ENCODE measurements at regions not wholly inside any gene's neighbourhood (a gene's known extent, or its start where the extent isn't known, plus 50 kb on each side); places are given as distances from the start of the nearest gene placed in this dataset.

DNA sequence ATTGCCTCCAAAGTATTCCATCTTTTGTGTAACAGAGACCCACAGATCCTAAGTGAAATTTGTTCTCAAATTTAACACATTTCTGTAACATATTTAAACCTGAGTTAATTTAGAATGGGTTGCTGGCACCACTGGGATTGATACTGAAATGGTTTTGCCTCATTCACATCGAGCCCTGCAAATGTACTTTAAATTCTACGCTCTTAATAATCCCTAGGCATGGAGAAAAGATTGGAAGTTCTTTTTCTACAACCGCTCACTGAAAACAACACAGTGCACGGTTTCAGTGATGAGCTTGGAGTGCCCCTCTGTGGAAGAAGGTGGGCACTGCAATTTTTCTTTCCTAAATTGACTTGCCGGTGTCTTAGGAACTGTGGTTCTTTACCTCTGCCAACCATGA, 109.9 kb upstream of the ATP11B start:
- peak; percentile 33 to 47 for DNase-seq (ENCODE audit: low read depth in 2 of 2)

DNA sequence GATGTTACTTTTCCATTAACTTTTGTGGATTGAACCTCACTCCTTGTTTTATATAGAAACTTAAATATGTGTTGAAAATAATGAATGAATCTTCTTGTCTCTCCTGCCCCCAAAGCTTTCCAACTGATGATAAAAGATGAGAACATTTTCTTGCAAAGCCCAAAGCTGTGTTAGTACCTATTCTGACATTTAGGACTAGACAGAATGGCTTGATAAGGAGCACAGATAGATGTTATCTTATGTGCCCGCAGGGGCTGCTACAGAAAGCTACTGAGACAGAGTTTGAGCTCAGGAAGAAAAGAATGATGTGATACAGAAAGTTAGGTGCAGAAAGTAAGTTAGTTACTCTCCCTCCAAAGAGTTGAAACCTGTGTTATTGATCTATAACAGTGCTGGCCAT, 109.4 kb upstream of the ATP11B start:
- DNase-seq (ENCODE audit: low read depth in 2 of 2): no peak

DNA sequence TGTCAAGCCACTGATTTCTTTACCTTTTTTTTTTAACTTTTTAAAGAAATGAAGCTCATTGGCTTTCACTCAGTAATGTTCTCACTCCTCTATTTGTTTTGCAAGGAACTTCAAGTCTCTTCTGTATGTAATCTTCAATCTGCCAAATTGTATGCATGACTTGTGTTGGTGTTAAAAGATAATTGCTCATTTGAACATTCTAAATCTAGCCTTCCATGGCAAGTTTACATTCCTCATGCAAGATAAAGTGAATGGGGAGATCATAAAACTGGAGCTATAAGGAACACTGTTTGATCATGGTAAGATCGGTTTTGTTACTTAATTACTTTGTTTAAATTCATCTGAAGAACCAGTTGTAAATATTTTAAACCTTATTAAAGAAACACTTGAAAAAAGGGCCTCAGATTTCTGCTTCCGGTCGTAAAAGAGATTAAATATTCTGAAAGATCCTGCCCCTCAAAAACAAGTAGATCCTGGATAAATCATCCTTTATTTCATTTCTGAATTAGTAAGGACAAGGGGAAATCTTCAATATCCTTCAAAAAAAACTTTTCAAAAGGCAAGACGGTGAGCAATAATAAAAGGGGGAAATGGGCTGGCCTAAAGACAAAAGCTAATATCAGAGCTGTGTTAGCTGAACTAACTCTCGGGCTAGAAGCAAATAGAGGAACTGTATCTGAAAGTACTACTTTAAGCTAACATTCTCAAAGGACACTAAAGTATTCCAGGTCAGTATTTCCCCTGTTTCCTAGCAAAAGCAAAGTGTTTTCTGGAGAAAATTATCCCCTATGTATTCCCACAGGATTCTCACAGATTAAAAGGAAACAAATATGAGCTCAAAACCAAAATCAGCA, 107.0 kb upstream of the ATP11B start:
- DNase-seq (ENCODE audit: low read depth in 2 of 2): no peak

DNA sequence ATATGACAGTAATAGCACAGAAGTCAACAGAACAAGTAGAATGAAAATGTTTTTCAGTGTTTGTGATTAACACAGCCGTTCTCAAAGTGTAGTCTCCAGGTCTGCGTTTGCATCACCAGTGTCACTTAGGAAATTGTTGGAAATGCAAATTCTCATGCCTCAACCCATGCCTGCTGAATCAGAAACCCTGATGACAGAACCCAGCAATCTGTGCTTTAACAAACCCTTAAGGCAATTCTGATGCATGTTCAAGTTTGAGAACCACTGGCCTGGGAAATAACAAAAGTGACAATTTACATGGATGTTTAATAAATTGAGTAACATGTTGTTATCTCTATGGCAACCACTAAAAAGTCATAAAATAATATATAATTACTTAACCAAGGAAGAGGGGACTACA, 103.1 kb upstream of the ATP11B start:
- DNase-seq (ENCODE audit: low read depth in 2 of 2): no peak

DNA sequence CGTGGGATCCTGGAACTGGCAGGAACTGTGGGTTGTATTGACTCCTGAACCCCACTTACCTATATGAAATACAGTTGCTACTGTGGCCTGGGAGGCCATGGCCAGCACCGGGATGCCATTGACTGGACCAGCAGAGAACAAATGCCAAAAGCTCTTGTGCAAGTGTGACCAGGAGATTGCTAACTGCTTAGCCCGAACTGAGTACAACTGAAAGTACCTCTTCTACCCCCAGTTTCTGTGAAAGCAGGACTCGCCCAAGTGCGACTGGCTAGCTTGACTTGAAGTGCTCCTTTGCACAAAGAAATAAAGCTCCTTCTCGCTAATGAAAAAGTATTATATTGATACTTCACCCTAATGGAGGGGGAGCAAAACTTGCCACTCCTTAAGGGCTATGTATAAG, 101.3 kb upstream of the ATP11B start:
- DNase-seq (ENCODE audit: low read depth in 2 of 2): no peak

DNA sequence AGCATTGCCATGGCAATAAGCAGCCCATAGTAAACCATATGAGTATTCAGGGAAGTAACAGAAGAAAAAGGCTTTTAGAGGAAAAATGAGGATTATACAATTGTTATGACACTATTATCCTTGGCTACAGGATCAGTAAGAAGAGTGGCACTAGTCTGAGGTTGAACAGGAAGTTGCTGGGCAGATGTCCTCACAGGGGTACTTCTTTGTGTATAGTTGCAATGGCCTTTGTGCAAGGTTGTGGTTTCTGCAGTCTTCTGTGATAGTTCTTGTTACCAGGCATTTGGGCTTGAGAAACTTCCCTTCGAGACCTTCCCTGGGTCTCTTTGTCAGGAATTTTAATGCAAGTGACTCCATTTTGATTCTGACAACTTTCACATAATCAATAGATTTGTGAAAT, 100.6 kb upstream of the ATP11B start:
- no peak for DNase-seq (ENCODE audit: low read depth in 2 of 2)

DNA sequence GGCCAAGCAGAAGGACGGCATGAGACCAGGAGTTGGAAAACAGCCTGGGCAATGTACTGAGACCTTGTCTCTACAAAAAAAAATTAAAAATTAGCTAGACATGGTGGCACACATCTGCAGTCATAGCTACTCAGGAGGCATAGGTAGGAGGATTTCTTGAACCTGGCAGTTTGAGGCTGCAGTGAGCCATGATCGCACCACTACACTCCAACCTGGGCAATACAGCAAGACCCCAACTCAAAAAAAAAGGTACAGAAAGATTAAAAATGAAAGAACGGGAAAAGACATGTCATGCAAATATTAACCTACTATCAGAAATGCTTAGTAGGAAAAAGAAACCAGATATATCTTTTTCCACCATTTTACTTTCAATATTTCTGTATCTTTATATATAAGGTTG, 99.6 kb upstream of the ATP11B start:
- no peak for DNase-seq (ENCODE audit: low read depth in 2 of 2)

DNA sequence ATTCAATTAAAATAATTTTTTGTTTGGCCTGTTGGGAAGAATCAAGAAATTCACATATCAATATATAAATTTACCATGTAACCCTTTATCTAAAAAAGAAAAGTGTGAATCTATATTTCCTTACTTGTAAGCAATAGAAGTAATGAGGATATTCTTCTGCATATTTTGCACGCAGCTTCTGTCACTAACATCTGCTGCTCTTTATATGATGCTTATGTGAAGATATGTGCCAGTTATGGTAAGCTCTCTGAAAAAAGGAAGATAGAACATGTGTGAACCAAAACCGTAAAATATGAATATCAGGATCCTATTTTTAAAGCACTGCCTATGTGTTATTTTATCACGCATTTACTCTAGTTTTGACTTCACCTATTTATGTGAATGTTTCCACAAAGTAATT, 96.4 kb upstream of the ATP11B start:
- DNase-seq (ENCODE audit: low read depth in 2 of 2): no peak

DNA sequence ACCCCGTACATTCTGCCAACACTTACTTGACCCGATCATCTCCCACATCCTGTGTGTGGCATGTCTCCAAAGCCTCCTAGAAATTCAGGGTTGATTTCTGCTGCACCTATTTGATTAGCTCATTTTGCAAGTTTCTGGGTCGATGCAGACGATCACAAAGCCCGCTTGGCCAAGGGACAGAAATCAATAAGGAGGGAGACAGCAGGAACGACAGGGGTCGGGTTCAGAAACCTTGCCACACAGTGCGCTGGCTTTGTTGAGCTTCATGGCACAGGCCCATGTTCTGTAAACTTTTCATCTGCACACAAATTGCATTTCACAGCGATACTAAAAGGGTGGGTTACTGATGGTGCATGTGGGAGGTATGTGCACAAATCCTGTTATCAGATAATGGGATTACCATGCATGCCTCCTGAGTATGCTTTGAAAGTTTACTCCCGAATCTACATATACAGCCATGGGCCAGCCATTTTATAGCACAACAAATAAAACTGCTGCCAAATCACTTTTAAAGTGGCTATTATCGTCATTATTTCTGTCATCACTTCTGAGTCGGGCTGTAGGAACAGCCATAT, 95.9 kb upstream of the ATP11B start:
- no peak for DNase-seq (ENCODE audit: low read depth in 2 of 2)

DNA sequence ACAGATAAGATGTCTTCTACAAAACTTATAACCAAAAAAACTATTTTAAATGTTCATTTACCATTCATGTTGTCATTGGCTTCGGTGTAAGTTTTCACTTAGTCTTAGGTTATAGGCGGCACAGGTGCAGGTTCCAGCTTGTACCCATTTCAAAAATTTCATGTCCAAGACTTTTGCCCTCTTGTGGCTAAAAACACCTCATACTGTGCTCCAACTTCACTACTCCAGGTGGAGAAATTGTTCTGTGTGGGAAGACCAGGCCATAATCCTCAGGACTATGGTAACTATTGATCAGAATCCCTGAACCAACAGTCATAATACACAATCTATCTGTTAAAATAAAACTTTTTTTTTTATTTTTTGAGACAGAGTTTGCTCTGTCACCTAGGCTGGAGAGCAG, 95.2 kb upstream of the ATP11B start:
- DNase-seq (ENCODE audit: low read depth in 2 of 2): no peak

DNA sequence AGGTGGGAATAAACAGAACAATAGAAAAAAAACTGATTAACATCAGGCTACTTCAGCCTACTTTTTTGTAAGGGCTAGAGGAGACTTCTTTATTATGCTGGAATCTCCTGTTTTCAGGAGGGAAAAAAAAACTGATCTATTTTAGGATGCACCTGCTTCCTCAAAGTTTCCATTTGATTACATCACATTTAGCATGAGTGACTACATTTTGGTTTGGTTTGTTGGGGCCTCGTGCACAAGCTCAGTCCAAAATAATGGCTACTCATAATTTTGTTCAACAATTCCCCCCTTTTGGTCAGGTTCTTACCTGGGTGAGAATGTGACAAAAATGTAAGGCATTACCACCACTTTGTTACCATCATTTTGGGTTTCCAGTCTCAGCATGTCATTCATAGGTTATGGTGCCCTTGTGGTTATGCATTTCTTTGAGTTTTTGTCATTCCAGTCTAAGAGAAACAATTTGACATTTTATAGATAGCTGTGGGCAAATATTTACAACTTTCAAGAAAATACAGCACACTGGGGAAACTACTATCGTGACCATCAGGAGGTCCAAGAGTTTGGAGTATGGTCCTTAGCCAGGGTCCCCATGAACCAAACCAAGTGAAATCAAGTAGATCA, 93.6 kb upstream of the ATP11B start:
- no peak for DNase-seq (ENCODE audit: low read depth in 2 of 2)

DNA sequence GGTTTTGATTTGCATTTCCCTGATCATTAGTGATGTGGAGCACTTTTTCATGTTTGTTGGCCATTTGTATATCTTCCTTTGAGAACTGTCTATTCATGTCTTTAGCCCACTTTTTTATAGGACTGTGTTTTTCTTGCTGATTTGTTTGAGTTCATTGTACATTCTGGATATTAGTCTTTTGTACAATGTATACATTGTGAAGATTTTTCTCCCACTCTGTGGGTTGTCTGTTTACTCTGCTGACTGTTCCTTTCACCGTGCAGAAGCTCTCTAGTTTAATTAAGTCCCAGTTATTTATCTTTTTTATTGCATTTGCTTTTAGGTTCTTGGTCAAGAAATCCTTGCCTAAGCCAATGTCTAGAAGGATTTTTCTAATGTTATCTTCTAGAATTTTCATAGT, 91.1 kb upstream of the ATP11B start:
- no peak for DNase-seq (ENCODE audit: low read depth in 2 of 2)

DNA sequence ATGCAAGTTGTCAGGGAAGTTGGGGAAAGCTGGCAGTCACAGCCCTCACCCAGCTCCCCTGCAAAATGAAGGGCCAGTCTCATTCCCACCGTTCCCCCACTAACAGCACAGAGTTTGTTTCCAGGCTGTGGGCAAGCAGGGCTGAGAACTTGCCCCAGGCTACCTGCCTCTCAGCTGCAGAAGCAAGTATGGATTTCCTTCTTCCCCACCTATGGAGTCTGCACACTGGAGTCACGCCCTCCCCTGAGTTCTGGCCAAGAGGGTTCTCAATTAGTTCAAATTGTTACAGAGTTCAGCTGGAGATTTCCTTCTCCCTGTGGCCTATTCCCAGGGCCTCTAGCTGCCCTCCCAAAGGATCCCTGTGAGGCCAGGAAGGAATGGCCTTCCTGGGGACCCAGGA, 90.1 kb upstream of the ATP11B start:
- DNase-seq (ENCODE audit: low read depth in 2 of 2): no peak

DNA sequence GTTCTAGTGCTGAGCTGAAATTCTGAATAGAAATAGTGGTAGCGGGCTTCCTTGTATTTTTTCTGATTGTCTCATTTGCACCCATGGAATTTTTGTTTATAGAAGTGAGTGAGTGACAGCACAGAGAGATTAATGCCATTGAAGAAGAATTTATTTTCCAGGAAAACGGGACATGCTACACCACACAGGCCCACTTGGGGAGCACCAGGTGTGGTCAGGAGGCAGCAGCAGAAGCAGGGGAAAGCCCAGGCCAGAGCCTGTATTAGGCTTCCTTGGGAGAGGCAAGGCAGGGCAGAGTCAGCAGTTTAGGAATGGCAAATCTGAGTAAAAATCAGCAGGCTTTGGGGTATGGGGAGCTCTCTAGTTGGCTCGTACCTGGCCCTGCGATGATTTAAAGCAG, 88.4 kb upstream of the ATP11B start:
- no peak for DNase-seq (ENCODE audit: low read depth in 2 of 2)

DNA sequence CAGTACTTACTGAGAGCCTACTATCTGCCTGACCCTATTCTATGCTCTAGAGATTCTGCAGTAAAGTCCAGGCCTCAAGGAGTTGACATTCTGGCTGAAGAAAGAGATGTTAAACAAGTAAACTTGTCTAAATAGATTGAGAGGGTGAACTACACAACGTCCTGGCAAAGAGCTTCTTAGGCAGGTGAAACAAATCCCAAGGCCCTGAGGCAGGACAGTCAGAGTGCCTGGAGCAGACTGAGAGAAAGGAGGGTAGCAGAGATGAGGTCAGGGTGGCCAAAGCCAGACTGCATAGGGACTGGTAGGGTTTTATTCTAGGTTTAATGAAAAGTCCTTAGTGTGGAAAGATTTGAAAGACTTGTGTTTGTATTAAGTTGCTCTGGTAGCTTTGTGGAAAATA, 84.5 kb upstream of the ATP11B start:
- DNase-seq (ENCODE audit: low read depth in 2 of 2): no peak

DNA sequence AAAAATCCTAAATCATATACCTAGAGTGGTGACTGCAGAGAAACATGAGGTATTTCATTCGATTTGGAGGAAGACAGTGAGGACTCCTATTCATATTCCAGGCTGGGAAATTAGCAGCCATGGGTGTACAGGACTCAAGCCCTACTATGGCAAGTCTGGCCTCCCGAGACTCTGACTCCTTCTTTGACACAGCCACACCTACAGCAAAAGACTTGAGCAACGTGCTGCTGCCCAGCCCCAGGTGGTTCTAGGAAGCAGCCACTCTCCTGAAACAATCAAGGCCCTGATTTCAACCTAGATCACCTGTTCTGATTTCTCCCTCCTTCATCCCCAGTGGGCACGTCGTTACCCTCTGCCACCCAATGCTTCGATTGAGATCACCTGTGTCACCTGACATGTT, 84.0 kb upstream of the ATP11B start:
- no peak for DNase-seq (ENCODE audit: low read depth in 2 of 2)

DNA sequence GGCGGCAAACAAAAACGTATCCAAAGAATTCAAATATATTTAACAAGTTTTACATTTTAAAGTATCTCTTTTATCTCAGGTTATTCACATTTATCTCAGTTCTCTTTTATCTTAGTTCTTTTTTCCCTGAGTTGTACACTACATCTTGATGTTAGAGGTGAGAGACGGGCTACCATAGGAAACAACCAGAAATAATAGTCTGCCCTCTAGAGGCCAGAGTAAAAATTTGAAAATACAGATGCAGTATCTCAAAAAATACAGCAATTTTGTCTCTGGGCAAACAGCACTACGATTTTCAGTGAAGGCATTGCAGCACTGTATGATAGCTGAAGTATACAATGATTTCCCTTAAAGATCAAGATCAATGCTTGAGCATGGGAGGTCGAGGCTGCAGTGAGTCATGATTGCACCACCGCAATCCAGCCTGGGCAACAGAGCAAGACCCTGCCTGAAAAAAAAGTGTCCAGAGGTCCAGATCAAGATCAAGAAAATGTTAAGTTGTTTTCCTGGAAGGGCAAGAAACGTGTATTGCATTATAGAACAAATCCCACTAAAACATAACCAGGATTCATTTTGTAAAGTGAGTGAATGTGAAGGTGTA, 82.6 kb upstream of the ATP11B start:
- no peak for DNase-seq (ENCODE audit: low read depth in 2 of 2)

DNA sequence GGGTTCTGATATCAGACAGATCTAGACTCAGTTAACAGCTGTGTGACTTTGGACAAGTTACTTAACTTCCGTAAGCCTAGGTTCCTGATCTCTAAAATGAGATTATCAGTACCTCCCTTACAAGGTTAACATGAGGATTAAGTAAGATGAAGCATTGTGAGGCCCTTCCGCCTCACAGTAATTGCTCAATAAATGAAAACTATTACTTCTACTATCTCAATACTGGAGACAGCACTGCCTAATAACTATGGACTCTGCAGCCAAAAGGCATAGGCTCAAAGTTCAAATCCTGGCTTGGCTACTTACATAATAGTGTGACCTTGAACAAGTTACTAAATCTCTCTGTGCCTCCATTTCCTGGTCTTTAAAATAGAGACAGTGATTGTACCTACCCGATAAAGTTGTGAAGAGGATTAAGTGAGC, 82.0 kb upstream of the ATP11B start:
- DNase-seq (ENCODE audit: low read depth in 2 of 2): no peak

DNA sequence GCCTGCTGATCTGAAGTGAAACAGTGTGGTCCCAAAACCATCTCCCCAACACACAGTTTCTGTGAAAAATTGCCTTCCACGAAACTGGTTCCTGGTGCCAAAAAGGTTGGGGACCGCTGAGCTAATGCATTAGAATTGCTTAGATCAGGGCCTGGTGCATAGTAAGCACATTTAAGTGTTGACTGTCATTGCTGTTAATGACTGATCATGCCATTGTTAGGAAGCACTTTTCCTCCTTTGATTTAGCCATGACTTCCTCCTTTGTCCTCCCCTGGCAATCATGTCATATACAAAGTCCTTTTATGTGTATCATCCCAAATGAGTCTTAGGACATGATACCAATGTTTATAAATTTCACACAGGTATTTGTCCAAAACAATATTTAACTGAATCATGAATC, 81.5 kb upstream of the ATP11B start:
- no peak for DNase-seq (ENCODE audit: low read depth in 2 of 2)

DNA sequence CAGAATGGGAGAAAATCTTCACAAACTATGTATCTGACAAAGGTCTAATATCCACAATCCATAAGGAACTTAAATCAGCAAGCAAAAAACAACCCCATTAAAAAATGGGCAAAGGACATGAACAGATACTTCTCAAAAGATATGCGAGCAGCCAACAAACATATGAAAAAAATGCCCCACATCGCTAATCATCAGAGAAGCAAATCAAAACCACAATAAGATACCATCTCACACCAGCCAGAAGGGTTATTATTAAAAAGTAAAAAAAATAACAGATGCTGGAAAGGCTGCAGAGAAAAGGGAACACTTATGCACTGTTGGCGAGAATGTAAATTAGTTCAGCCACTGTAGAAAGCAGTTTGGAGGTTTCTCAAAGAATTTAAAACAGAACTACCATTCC, 80.2 kb upstream of the ATP11B start:
- DNase-seq (ENCODE audit: low read depth in 2 of 2): no peak

DNA sequence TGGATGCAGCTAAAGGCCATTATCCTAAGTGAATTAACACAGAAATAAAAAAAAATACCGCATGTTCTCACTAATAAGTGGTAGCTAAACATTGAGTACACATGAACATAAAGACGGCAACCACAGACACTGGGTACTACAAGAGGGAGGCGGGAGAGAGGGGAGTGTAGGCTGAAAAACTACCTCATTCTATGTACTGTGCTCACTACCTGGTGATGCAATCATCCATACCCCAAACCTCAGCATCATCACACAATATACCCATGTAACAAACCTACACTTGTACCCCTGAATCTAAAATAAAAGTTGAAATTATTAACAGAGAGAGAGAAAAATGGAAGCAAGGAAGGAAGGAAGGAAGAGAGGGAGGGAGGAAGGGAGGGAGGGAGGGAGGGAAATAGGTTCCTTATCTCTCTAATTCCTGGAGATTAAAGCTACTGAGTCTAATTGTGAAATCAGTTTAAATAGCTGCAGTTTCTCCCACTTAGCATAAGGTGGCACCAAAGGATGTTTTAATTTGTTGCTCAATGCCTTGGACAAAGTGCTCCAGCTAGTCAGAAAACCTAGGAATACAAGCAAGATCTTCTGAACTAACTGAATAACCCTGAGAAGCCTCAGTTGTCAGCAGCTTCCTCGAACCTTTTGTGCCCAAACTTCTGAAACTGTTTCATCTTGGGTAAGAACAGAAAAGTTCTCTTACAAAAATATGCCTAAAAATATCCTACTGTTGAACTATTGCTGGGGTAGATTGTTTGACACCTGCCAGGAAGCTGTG, 79.4 kb upstream of the ATP11B start:
- DNase-seq (ENCODE audit: low read depth in 2 of 2): no peak

DNA sequence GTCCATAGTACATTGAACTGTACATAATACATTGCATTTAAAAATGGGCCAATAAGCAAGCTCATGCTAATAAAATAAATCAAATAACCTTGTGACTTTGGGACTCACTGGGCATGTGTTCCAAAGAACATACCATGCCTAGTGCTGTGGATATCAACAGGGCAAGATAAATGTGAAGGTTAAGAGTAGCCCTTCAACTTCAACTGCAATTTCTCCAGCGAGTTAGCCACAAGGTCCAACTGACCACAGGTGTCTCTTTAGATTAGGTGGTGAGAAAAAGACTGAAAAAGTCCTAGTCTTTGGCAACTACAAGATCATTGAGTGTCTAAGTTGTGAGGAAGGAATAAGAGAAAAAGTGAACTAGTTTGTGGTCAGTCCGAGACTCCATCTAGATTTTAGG, 78.3 kb upstream of the ATP11B start:
- no peak for DNase-seq (ENCODE audit: low read depth in 2 of 2)
